H1 (cell line): ENCODE measurements at regions not wholly inside any gene's neighbourhood (a gene's known extent, or its start where the extent isn't known, plus 50 kb on each side); places are given as distances from the start of the nearest gene placed in this dataset.

ENCODE experiments used
- CTCF ChIA-PET: fragments of 300-600 bp; sonication (Branson Sonifier 250); formaldehyde crosslinking; loops from one replicate; lab custom pipeline; 2021; ENCODE audit not compliant: partially characterized antibody; lab: Charles Lee
- POLR2A ChIA-PET: fragments of 300-600 bp; sonication (Branson Sonifier 250); formaldehyde crosslinking; loops from one replicate; lab custom pipeline; 2021; ENCODE audit warnings: inconsistent platforms; ENCODE audit not compliant: partially characterized antibody; lab: Charles Lee
- DNase-seq, 2 experiments: peaks; one replicate each; pipeline versions ENCODE4 v3.0.0 to v3.0.0-alpha.2; 2010 to 2022; ENCODE audit warnings: low spot score in 2 of 2, low read depth in 1 of 2, mixed read lengths in 1 of 2
- FAIRE-seq: peaks from 2 replicates; lab custom pipeline; 2011; peaks lifted over from hg19 to GRCh38; lab: Jason Lieb, UNC
- H2AFZ ChIP-seq: 2 replicates; pipeline ENCODE4 v1.8.1; 2012; ENCODE audit warnings: low read length, inconsistent platforms
- H2AK5ac ChIP-seq: 2 replicates; pipeline ENCODE4 v1.6.1; 2013; ENCODE audit warnings: low read depth, low read length
- H2BK120ac ChIP-seq: replicated peaks from 2 replicates; pipeline ENCODE3; 2013; ENCODE audit warnings: low read depth, low read length, inconsistent platforms
- H2BK12ac ChIP-seq: 2 replicates; pipeline ENCODE4 v1.6.1; 2013; ENCODE audit warnings: low read depth, low read length
- H2BK15ac ChIP-seq: 2 replicates; pipeline ENCODE4 v1.6.1; 2013; ENCODE audit warnings: low read length
- H2BK20ac ChIP-seq: 2 replicates; pipeline ENCODE4 v1.6.1; 2013; ENCODE audit warnings: low read length
- H2BK5ac ChIP-seq: 2 replicates; pipeline ENCODE4 v1.6.1; 2013; ENCODE audit warnings: low read depth, low read length
- H3K14ac ChIP-seq: 2 replicates; pipeline ENCODE4 v1.6.1; 2013; ENCODE audit warnings: inconsistent platforms; ENCODE audit not compliant: insufficient read length
- H3K18ac ChIP-seq: 2 replicates; pipeline ENCODE4 v1.6.1; 2013; ENCODE audit warnings: low read length; ENCODE audit errors: extremely low read depth
- H3K23ac ChIP-seq: 2 replicates; pipeline ENCODE4 v1.6.1; 2013; ENCODE audit warnings: inconsistent platforms; ENCODE audit not compliant: insufficient read length
- H3K23me2 ChIP-seq: 2 replicates; pipeline ENCODE4 v1.6.1; 2013; ENCODE audit warnings: low read depth, low read length
- H3K27ac ChIP-seq: 2 replicates; pipeline ENCODE4 v1.6.1; 2011; ENCODE audit warnings: low read depth, low read length, inconsistent platforms
- H3K27me3 ChIP-seq, 4 experiments: replicated peaks in 1 of 4; 1 replicate in 1 of 4; 2 replicates in 3 of 4; pipeline versions ENCODE4 v1.6.1 to v1.8.1; 2011 to 2013; ENCODE audit warnings: low read length in 3 of 4, mild to moderate bottlenecking in 3 of 4, inconsistent platforms in 2 of 4, mixed read lengths in 2 of 4, moderate library complexity in 1 of 4; ENCODE audit not compliant: control insufficient read depth in 3 of 4, insufficient read depth in 3 of 4; ENCODE audit errors: extremely low read depth in 1 of 4
- H3K36me3 ChIP-seq, 4 experiments: 2 replicates each; pipeline versions ENCODE4 v1.6.1 to v1.8.1; 2011 to 2013; ENCODE audit warnings: mild to moderate bottlenecking in 4 of 4, low read length in 3 of 4, moderate library complexity in 2 of 4, control low read depth in 1 of 4, inconsistent platforms in 1 of 4; ENCODE audit not compliant: insufficient read depth in 4 of 4, control insufficient read depth in 2 of 4
- H3K4ac ChIP-seq: replicated peaks from 2 replicates; pipeline ENCODE3; 2013; ENCODE audit warnings: low read length, low read depth, mixed read lengths, inconsistent platforms; ENCODE audit not compliant: insufficient read length
- H3K4me1 ChIP-seq, 4 experiments: replicated peaks in 1 of 4; 1 replicate in 1 of 4; 2 replicates in 3 of 4; pipeline versions ENCODE4 v1.6.1 to v1.8.1; 2011 to 2013; ENCODE audit warnings: low read length in 3 of 4, inconsistent platforms in 2 of 4, mixed read lengths in 1 of 4; ENCODE audit not compliant: insufficient read depth in 4 of 4, control insufficient read depth in 3 of 4
- H3K4me2 ChIP-seq, 2 experiments: 2 replicates each; pipeline versions ENCODE4 v1.6.1 to v1.8.1; 2011 to 2013; ENCODE audit warnings: low read depth in 2 of 2, low read length in 2 of 2, control low read depth in 1 of 2, inconsistent platforms in 1 of 2, mild to moderate bottlenecking in 1 of 2; ENCODE audit not compliant: insufficient read depth in 1 of 2
- H3K4me3 ChIP-seq, 4 experiments: fragments of 200-600, 300-600 bp in 1 of 4; sonication (generic), shearing (Covaris generic), sonication (Bioruptor Twin) in 1 of 4; 2 replicates each; pipeline versions ENCODE4 v1.5.1 to v1.8.1; 2011 to 2016; ENCODE audit warnings: low read length in 4 of 4, low read depth in 3 of 4, control low read depth in 2 of 4, inconsistent platforms in 2 of 4, mild to moderate bottlenecking in 2 of 4, mixed read lengths in 1 of 4, moderate library complexity in 1 of 4; ENCODE audit not compliant: insufficient read depth in 2 of 4; ENCODE audit errors: extremely low read depth in 1 of 4
- H3K56ac ChIP-seq: replicated peaks from 2 replicates; pipeline ENCODE3; 2013; ENCODE audit warnings: low read depth, mild to moderate bottlenecking, mixed read lengths, low read length, inconsistent platforms; ENCODE audit not compliant: insufficient read length
- H3K79me1 ChIP-seq: 2 replicates; pipeline ENCODE4 v1.6.1; 2013; ENCODE audit warnings: low read depth, low read length, control low read depth
- H3K79me2 ChIP-seq, 2 experiments: 2 replicates each; pipeline versions ENCODE4 v1.6.1 to v1.8.1; 2012 to 2013; ENCODE audit warnings: low read length in 2 of 2, mild to moderate bottlenecking in 2 of 2, inconsistent platforms in 1 of 2; ENCODE audit not compliant: insufficient read depth in 2 of 2, control insufficient read depth in 1 of 2
- H3K9ac ChIP-seq, 4 experiments: replicated peaks in 1 of 4; 1 replicate in 1 of 4; 2 replicates in 3 of 4; pipeline versions ENCODE4 v1.6.1 to v1.8.1; 2011 to 2013; ENCODE audit warnings: low read depth in 3 of 4, low read length in 3 of 4, control low read depth in 2 of 4, mild to moderate bottlenecking in 2 of 4, moderate library complexity in 2 of 4, inconsistent platforms in 1 of 4; ENCODE audit errors: extremely low read depth in 1 of 4
- H3K9me3 ChIP-seq, 2 experiments: 2 replicates each; pipeline versions ENCODE4 v1.6.1 to v1.8.1; 2012 to 2013; ENCODE audit warnings: mild to moderate bottlenecking in 2 of 2, moderate library complexity in 2 of 2, control low read depth in 1 of 2, inconsistent platforms in 1 of 2, low read depth in 1 of 2, low read length in 1 of 2, mixed read lengths in 1 of 2; ENCODE audit not compliant: insufficient read depth in 2 of 2
- H4K20me1 ChIP-seq, 2 experiments: replicated peaks in 1 of 2; 2 replicates each; pipeline versions ENCODE3 to v1.8.1; 2011 to 2013; ENCODE audit warnings: inconsistent platforms in 2 of 2, low read length in 2 of 2, mild to moderate bottlenecking in 1 of 2; ENCODE audit not compliant: insufficient read depth in 2 of 2, control insufficient read depth in 1 of 2
- H4K5ac ChIP-seq: 2 replicates; pipeline ENCODE4 v1.6.1; 2013; ENCODE audit warnings: low read length, low read depth, mixed read lengths, inconsistent platforms; ENCODE audit not compliant: insufficient read length
- H4K8ac ChIP-seq: 2 replicates; pipeline ENCODE4 v1.8.0; 2013; ENCODE audit warnings: mild to moderate bottlenecking, moderate library complexity, low read length, inconsistent platforms; ENCODE audit not compliant: insufficient read depth; ENCODE audit errors: extremely low read depth
- H4K91ac ChIP-seq: replicated peaks from 2 replicates; pipeline ENCODE3; 2013; ENCODE audit warnings: low read length, mixed read lengths, inconsistent platforms; ENCODE audit not compliant: insufficient read length
- TCF12 ChIP-seq: IDR thresholded peaks from 2 replicates; pipeline ENCODE4 v1.6.1; 2011; ENCODE audit warnings: low read depth, mild to moderate bottlenecking, low read length
- TEAD4 ChIP-seq: IDR thresholded peaks from 2 replicates; pipeline ENCODE4 v1.6.1; 2012; ENCODE audit warnings: low read depth, low read length, inconsistent platforms, mixed read lengths
- WGBS, 2 experiments: shearing (Covaris generic) in 1 of 2; methylation state at CpG; one replicate each; pipeline versions ENCODE4 v1.1.6 to v1.1.7; 2013 to 2015; ENCODE audit warnings: low lambda C conversion rate in 2 of 2, mixed read lengths in 2 of 2, inconsistent platforms in 1 of 2, low coverage in 1 of 2, missing lambda C conversion rate in 1 of 2; ENCODE audit not compliant: insufficient replicate concordance in 2 of 2, insufficient coverage in 1 of 2, insufficient read length in 1 of 2; ENCODE audit errors: extremely low coverage in 1 of 2, missing lambda C conversion rate in 1 of 2; 5-methylcytosine and 5-hydroxymethylcytosine counted together

DNA sequence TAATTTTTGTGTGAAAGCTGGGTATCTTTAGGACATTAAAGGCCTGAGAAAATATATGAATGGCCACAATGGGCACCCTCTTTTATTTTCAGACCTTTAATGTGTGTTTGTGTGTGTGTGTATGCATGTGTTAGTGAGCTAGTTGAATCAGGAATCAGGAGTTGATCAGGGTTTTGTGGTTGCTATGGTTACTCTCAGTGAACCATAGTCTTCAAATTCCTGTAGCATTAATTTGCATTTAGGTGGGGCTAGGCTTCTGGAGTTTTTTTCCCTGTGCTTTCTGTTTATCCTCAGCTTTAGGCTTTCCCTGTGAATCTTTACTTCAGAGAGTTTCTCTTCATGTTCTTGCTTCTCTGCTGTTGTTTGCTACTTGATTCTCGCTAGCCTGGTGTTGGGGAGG lies 122.0 kb upstream of the ONECUT1 start:
- no peak overlapping the region for H3K4me3 ChIP-seq
- TF ChIP-seq TCF12 (no peak), TEAD4 (0 out of 2 replicates have a peak, but pooled peaks have one; percentile 14)
- TF ChIP-seq, all 59 proteins: peak for 1
- H2BK15ac ChIP-seq, result no peak overlapping the region
- no peak overlapping the region for H2BK120ac ChIP-seq
- no peaks in the 10 kb centered on the region for H3K27me3 ChIP-seq
- H3K27ac ChIP-seq, result no peak overlapping the region
- ChIA-PET POLR2A (interaction anchor here (1.2 kb wide), 1 partner anchor 108 kb away, joined by 3 read pairs; no protein-coding TSS in a partner anchor), CTCF (no interaction called here)
- no peaks in the 10 kb centered on the region for H4K20me1 ChIP-seq
- no peak overlapping the region for H4K91ac ChIP-seq
- peaks cover 0 to 5% (median 1%) of the 10 kb centered on the region in 4 experiments; a peak in 2 of 7 replicates for H3K4me1 ChIP-seq
- H2BK20ac ChIP-seq, result no peak overlapping the region
- H3K14ac ChIP-seq, result no peak overlapping the region
- FAIRE-seq, result peak; percentile 72
- no peaks in the 10 kb centered on the region for H3K23me2 ChIP-seq
- peak overlapping the region; percentile 84 for H2AFZ ChIP-seq
- no peaks in the 10 kb centered on the region for H3K79me2 ChIP-seq
- H3K23ac ChIP-seq, result no peak overlapping the region
- DNase-seq, result no peak
- H2BK5ac ChIP-seq, result peak overlapping the region; percentile 66; the same call in 1 of the 2 replicates
- H3K18ac ChIP-seq, result no peak overlapping the region
- H3K79me1 ChIP-seq, result no peaks in the 10 kb centered on the region
- H4K8ac ChIP-seq, result no peak overlapping the region
- H2BK12ac ChIP-seq, result peak overlapping the region; percentile 94; the same call in 1 of the 2 replicates
- no peaks in the 10 kb centered on the region for H3K36me3 ChIP-seq
- no peak overlapping the region for H3K4ac ChIP-seq
- WGBS, 2 experiments, result 79% methylated on average over 1 of the region's 1 CpG; no CpG with 5 or more reads in 1 of the 2 experiments
- H4K5ac ChIP-seq, result no peak overlapping the region
- no peak overlapping the region for H3K56ac ChIP-seq
- no peaks in the 10 kb centered on the region for H3K9me3 ChIP-seq
- H3K4me2 ChIP-seq, result peak overlapping the region in 1 of 2 experiments; percentile 28; a peak in 1 of 4 replicates
- H3K9ac ChIP-seq, result no peak overlapping the region
- H2AK5ac ChIP-seq, result 0 out of 2 replicates have a peak overlapping the region, but pooled peaks have one; percentile 24
